HG03025 (cell line): ENCODE measurements at regions not wholly inside any gene's neighbourhood (a gene's known extent, or its start where the extent isn't known, plus 50 kb on each side); places are given as distances from the start of the nearest gene placed in this dataset.

Experiments used
- ATAC-seq: cut with Tn5 transposase; IDR thresholded peaks from one replicate; pipeline ENCODE4 v1.9.1; 2021; ENCODE audit warnings: mild to moderate bottlenecking, moderate library complexity; ENCODE audit not compliant: unreplicated experiment, low FRiP score

DNA sequence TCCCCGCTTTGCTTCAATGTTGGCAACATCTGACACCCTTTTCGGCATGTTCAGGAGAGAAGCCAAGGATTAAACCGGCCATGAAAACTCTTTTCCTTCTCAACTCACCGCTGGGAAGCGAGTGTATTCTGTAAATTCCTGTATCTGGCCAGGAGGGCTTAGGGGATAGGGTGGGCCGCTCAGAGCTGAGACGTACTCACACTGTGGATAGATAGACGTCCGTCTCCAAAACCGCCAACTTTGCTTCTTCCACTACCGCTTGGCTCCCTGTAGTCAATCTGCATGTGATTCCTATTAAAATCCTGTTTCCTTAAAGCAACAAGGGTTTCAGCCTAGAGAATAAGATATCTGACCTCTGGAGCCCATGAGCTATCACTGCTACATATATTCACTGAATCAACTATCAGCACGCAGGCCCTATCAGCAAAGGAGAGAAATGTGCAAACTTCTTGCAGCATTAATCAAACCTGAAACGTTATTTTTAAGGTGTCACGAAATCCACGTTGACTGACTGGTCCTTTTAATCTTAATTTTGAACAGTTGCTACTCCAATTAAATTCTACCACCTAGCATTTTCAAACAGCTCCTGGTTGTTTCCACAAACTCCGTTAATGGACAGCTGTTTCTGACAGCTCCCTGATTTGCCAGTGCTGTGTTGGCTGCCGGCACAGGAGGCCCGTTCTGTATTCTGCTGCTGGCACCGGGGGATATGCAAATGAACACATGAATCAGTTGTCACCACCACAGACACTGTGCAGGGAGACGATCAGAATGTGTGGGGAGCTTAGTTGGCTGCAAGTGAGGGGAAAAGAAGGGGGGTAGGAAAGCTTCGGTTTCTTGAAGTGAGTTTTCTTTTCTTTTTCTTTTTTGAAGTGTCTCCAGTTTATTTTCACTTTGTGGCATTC is 438.9 kb upstream of the ARRDC4 start:
- ATAC-seq, result no peak

DNA sequence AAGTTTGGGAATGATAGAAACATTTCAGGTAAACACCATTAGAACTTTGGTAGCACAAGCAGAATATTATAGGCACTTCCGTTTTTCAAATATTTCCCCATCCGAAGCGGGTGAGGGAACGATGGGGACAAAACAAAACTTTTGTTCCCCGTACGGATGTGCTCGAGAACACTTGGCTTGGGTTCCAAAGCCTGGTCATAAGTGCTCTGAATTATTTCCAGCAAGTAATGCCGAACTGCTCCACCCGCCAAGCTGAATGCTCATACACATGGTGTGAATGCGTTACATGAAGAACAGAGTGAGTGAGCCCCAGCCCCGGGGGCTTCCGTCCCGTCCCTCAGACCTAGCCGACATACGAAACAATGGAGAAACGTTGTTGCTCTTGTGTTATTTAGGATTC is 438.2 kb upstream of the ARRDC4 start:
- ATAC-seq, result no peak

DNA sequence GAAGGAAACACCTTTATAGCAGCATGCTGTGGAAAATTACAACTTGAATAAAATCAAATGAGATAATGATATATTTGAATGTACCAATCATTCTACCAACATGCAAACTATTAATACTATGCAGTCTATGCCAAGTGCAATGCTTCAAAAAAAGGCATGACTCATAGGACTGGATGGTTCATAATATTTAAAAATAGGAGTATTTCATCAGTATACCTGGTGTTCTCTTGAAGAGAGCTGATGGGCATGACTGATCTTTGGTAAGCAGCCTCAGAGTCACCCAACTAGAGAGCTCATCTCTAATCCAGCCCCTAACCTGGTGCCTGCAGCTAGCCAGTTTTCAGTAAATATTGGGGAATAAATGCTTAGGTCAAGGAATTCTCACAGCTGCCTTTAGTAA is 434.7 kb upstream of the ARRDC4 start:
- no peak for ATAC-seq

DNA sequence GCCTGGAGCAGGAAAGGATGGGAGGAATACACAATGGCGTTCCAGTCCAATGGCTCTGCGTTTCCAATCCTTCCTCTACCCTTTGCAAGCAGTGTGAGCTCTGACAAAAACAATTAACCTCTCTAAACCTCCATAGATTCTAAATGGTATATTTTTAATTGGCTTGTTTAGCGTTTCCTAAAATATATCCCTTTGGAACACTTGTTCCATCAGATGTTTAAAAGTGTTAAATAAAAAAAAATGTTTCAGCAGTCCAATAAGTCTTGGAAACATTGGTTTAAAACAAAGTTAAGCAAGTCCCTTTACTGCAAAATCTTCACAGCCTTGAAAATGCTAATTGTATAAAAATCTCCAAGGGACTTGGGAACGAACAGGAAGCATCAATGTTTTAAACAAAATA is 432.3 kb upstream of the ARRDC4 start:
- ATAC-seq, result no peak

DNA sequence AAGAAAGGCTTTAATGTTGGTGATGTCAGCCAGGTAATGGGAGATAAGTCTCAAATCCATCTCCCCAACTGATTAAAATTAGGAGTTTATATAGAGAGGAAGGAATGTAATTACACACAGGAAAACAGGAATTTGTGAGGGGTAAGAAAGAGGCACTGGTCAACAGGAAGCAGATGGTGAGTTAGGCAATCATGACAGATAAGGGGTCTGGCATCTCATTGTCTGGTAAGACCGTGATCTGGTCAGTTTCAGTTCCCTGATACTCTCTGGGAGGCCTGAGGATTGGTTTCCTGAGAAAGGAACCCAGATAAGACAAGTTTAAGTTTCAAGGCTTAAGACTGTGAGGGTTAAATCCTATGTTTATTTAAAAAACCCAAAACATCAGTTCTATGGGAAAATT is 414.7 kb upstream of the ARRDC4 start:
- no peak for ATAC-seq

DNA sequence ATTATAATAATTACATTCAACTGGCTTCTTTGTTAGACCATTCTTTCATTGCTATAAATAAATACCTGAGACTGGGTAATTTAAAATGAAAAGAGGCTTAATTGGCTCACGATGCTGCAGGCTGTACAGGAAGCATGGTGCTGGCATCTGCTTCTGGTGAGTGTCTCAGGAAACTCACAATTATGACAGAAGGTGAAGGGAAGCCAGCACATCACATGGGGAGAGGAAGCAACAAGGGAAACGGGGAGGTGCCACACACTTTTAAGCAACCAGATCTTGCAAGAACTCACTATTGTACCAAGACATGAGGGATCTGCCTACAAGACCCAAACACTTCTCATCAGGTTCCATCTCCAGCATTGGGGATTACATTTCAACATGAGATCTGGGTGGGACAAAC is 413.1 kb upstream of the ARRDC4 start:
- no peak for ATAC-seq

DNA sequence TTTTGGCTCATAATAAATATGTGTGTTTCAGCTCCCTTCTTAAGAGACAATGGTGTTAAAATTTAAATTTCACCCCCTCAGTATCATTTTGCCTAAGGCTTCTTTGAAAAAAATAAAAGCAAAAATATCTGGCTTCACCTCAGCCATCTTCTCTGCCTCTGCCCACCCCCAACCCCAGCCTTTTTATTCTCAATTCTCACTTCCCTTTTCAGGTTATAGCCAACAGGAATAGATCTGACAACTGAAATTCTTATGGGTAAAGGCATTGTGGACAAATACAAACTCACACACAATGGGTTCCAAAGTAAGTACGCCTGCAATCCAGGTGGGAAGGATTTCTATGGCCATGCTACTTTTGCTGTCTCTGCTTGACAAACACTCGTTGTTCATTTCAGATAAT is 399.0 kb upstream of the ARRDC4 start:
- no peak for ATAC-seq

DNA sequence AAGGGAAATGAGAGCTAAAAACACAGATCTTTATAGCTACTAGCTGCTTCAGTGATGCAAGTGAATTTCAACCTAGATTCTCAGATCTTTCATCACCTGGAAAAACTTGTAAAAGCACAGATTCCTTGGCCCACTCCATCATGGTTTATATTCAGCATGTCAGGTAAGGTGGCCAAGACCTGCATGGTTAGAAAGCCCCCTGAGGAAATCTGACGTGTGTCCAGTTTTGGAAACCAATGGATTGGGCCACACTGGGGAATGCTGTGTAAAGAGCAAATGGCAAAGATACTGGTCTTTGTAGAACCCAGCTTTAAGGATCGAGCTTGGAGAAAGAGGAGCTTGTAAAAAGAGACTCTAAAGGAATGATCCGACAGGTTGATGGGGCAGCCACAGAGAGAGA is 397.0 kb upstream of the ARRDC4 start:
- no peak for ATAC-seq

DNA sequence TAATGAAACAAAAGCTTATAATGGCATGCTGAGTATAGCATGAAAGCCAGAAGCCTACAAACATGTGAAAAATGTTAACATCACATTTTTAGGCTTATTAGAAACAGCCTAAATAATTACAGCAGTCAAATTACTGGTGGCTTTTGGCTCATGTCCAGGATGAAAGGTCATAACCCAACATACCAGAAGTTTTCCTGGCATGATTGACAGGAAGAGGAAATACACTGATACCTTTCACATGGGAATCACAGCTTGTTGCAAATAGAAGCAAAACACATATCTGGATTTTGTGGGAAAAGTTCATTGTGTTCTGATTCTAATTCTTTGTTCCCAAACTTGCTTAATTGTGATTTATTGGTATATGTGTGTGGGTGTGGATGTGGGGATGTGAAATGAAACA is 393.5 kb upstream of the ARRDC4 start:
- no peak for ATAC-seq

DNA sequence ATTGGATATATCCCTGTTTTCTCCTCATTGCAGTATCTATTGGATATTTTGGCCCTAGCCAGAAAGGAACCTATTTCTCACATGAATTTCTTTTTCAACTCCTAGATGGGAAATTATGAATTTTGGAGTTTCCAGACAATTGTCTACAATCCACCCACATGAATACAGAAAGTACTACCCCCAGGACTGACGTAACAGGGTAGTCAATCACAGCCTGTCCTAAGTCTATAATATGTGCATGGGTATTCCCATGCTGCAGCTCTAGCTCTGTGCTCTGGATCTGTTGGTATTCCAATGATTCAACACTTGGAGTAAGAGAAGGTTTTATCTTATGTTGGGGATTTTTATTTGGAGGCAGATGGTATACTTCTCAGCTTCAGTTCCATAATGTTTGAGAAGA is 393.1 kb upstream of the ARRDC4 start:
- no peak for ATAC-seq

DNA sequence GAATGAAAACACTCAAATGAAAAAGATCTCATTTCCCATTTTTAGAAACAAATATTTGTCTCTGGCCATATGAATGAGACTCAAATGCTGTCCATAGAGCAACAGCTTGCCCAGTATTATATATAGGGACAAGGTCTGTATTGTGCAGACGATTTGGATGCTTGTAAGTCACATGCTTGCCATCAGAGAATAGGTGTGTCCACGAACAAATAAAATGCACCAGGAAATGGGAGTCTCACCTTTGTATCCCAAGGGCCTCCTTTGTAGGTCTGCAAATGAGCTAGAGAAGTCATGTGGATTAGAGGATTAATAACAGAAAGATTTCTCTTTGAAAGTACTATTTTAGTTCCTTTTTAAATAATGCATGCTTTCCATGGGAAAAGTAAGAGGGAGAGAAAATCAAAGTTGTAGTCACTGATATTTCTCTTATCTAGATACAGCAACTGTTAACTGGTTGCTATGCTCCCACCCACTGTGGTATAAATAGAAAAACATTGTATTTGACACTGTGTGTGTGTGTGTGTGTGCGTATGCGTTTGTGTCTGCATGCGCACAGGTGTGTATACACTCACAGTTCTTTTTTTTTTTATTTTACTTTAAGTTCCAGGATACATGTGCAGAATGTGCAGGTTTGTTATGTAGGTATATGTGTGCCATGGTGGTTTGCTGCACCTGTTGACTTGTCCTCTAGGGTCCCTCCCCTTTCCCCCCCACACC is 383.4 kb upstream of the ARRDC4 start:
- no peak for ATAC-seq

DNA sequence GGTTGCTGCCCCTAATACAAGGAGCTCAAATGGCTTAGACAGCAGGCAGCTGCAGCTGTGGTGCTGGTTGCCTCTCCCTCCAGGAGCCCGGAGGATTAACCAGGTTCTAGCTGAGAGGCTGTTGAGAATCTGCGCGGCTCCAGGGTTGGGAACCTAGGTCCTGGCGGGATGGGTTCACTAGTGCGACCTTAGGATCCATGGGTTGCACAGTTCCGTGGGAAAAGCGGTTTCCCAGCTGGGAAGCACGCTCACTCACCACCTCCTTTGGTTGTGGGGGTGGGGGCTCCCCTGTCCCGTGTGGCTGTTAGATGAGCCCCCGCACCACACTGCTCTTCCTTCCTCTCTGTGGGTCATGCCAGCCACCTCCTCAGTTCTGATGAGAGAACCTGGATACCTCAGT is 375.1 kb upstream of the ARRDC4 start:
- no peak for ATAC-seq

DNA sequence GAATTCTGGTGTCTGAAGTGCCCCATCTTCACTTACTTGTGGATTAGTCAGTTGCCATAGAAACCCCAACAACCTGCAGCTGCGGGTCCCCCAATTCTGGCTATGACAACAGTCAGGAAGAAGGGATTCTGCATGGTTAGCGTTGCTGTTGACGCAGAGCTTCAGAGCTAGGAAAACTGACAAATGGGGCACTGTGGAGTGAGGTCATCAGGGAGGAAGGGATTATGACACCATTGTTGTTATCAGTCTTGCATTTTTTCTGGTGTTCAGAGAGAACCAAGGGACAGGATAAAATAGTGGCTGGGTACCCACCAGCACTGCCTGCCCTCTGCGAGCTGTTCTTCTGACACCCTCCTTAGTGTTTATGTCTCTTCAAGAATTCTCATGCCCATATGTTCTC is 367.7 kb upstream of the ARRDC4 start:
- ATAC-seq, result no peak

DNA sequence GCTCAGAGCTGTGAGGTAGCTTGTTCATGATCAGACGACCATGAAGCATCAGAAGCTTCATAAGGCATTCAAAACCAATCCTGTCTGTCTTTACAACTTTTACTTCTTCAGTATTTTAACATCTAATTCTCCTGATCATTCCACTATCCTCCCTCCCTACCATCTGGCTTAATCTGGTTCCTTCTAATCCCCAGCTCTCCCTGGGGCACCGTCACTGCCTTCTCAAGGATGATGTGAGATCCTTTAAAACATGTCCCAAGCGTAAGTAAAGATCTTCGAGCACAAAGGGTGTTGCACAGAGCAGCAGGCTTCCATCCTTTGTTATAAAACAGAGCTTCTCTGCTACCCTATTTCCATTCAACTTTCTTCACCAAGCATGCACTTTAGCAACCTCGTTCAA is 362.7 kb upstream of the ARRDC4 start:
- no peak for ATAC-seq

DNA sequence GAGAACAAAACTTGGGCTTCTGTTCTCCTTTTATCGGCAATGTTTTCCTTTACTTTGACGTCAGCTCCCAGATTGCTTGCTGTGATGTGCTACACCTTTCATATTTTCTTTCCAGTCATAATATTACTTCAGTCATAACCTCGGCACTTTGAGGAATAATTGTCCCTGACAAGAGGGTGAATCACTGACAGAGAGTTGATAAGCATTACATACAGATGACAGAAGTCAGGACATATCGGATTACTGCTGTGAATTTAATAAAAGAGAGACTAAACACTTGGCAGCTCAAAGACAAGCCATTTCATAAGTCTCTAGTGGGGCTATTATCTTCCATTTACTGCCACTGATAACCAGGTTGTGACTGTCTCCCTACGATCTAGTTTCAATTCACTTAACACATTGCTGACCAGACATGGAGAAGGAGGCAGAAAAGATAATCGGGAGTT is 362.1 kb upstream of the ARRDC4 start:
- no peak for ATAC-seq

DNA sequence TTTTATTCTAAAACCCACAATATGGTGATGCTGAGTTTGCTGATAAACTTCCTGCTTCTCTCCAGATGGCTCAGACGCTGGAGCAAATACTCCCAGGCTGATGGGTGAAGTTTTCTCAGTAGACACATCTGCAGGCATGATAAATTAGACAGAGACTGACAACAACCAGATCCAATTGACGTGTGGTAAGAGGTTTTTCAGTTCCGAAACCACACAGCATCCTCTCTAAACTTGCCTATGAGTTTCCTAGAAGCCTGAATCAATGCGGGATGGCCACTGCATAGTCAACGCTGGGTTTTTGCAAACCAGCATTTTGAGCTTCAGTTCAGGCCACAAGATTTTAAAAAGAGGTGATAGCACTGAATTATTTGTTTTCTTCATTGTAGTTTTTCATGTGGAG is 360.3 kb upstream of the ARRDC4 start:
- no peak for ATAC-seq

DNA sequence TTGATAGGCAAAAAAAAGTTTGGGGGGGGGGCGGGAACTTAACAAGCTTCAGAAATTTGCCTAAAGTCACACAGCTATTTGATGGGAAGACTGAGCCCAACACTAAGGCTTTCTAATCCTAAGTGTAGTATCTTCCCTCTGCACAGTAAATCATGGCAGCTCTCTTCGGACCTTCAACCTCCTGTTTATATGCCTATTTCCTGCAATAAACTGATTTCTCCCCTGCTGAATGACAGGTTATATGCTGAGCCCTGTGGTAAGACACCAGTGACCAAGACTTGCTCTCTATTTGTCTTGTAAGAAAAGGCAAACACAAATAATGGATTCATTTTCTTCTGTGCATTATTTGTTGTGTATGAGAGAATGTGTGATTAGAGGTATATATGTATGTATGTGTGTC is 355.8 kb upstream of the ARRDC4 start:
- no peak for ATAC-seq

DNA sequence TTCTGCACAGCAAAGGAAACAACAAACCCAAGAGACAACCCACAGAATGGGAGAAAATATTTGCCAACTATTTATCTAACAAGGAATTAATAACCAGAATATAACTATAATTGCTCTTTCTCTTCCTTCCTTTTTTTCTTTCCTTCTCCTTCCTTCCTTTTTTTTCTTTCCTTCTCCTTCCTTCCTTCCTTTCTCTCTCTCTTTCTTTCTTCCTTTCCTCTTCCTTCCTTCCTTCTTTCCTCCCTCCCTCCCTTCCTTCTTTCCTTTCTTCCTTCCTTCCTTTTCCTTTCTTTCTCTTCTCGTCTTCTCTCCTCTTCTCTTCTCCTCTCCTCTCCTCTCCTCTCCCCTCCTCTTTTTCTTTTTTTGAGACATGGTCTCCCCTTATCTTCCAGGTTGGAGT is 345.4 kb upstream of the ARRDC4 start:
- ATAC-seq, result no peak

DNA sequence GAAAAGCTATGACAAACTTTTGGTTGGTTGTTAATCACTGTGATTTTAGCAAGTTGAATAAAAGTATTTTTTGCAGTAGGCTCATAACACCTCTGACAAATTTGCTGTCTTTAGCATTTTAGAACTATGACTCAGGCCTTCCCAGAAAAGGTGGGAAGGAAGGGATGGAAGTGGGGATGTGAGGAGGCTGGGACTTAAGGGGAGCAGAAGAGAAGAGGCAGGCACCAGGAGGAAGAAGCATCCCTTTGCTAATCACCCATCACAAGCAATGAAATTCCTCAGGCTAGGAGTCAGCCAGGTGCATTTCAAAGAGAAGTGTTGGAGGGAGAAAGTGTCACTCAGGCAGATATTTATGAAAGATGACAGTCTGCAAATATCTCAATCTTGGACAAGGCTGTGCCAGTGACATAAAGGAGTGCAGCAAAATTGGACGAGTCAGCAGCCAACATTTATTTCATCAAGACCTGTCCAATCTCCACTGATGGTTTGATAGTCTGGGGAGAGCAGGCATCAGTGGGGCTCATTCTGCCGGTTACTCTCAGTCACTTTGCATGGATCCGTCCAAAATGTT is 337.3 kb upstream of the ARRDC4 start:
- ATAC-seq, result no peak

DNA sequence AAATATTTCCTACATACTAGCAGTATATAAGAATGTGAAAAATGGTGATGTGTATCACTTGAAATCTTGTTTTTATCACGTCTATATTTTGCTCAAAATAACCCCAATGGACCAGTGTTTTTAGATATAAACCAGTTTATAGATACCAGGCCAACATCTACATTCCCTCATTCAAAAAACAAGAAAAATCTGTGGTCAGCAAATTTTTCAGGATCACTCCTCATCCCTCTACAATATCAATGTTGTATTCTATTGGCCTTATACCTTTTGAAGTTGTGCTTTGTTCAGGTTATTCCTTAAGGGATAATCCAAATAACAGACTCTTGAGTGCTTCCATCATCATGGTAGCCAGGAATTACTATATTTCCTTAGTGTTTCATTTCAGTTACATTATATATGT is 332.9 kb upstream of the ARRDC4 start:
- ATAC-seq, result no peak

DNA sequence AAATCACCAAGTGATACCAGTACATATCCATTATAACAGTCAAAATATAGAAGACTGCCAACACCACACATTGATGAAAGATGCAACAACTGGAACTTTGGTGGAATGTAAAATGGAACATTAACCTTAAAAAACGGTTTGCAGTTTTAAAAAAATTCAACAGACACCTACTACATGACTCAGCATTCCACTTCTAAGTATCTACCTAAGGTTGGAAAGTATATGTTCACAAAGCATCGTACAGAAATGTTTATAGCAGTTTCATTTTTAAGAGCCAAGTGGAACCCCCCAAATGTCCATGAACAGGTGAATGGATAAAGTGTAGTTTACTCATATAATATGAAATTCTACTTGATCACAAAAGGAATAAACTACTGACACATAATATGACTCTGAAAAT is 314.7 kb upstream of the ARRDC4 start:
- no peak for ATAC-seq

DNA sequence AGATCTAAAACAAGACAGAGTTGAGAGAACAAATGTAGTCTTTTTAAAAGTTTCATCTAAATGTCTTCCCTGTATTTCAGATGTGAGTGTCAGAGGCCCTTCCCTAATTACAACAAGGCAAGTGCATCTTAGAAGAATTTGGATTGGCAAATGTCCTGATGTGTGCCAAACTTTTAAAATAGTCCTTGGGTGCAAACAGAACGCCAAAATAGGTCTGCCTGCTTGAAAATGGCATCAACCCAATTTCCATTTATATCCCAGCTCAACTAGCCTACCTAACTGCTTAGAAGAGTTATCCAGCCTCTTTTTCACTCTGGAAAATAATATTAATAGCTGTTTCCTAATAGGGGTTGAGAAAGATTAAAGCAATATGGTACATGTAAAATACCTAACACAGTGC is 311.8 kb upstream of the ARRDC4 start:
- ATAC-seq, result no peak
